ENCODE measurements at regions not wholly inside any gene's neighbourhood (a gene's known extent, or its start where the extent isn't known, plus 50 kb on each side); places are given as distances from the start of the nearest gene placed in this dataset.

DNA sequence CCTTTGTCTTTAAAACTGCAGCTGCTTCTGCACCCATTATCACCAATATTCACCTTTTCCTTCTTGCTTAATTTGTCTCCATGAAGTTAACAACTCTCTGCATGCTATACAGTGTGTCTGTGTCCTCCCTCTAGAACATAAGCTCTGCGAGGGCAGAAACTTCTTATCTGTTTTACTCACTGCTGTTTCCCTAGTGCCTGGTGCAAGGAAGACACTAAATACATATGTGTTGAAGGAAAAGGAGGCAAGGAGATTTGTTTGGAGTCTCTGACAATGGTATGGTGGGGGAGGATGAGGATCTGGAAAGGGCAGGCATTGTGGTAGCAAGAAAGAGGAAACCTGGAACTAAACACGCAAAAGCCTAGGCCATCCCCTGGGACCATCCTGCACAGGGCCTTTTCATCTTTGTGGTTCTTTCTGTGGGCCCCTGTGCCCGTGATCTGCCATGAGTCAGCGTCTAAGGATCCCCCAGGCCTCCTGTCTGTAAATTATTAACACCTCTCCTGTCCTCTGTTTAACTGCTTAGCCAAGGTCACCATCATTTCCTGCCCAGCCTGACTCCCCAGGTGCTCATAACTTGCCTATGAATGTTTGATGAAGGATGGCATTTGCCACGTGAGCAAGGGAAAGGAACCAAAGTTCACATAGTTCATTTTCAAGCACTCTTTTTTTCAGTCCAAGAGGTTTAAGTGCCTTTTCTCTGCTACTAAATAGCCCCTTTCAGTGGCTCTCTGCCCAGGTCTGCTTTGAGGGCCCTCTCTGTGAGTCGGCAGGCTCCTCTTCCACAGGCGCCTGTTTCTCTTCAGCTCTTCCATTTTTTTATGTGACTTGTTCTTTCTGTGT is 131.1 kb downstream of the RASSF10 start (continued):
- TF ChIP-seq ZNF292 (CRISPR knock-in tag; IDR thresholded peaks at IDR 0.05; ENCODE audit: borderline replicate concordance, low read depth) (peak; percentile 41; the same call in 1 of the 2 replicates), SIN3B (IDR thresholded peaks at IDR 0.05; ENCODE audit: low read length) (no peak), ZKSCAN1 (IDR thresholded peaks at IDR 0.05; ENCODE audit: low read length) (no peak), TOPORS (CRISPR knock-in tag; IDR thresholded peaks at IDR 0.05) (no peak), ZNF678 (CRISPR knock-in tag; IDR thresholded peaks at IDR 0.05) (no peak), RAD51 (IDR thresholded peaks at IDR 0.05; ENCODE audit: borderline replicate concordance) (peak; percentile 67), ZFP36L2 (CRISPR knock-in tag; IDR thresholded peaks at IDR 0.05) (no peak), PHF5A (CRISPR knock-in tag; IDR thresholded peaks at IDR 0.05; ENCODE audit: low read depth, unreplicated experiment) (no peak), RFX1 (IDR thresholded peaks at IDR 0.05) (no peak), MIER2 (CRISPR knock-in tag; IDR thresholded peaks at IDR 0.05) (peak; percentile 80), ZBTB38 (CRISPR knock-in tag; IDR thresholded peaks at IDR 0.05) (peak; percentile 48; the same call in 1 of the 2 replicates), ZFP41 (CRISPR knock-in tag; IDR thresholded peaks at IDR 0.05; ENCODE audit: borderline replicate concordance) (no peak), SKI (IDR thresholded peaks at IDR 0.05; ENCODE audit: partially characterized antibody) (peak; percentile 85), ZNF841 (CRISPR knock-in tag; IDR thresholded peaks at IDR 0.05; ENCODE audit: borderline replicate concordance) (no peak), JUN (CRISPR knock-in tag; IDR thresholded peaks at IDR 0.05) (peak; percentile 94), ZNF44 (CRISPR knock-in tag; IDR thresholded peaks at IDR 0.05) (no peak), ZNF790 (CRISPR knock-in tag; IDR thresholded peaks at IDR 0.05; ENCODE audit: borderline replicate concordance) (no peak), HHEX (CRISPR knock-in tag; IDR thresholded peaks at IDR 0.05) (peak; percentile 70), BCL6 (CRISPR knock-in tag; IDR thresholded peaks at IDR 0.05) (peak; percentile 80), ZNF768 (CRISPR knock-in tag; IDR thresholded peaks at IDR 0.05) (no peak), PAWR (CRISPR knock-in tag; IDR thresholded peaks at IDR 0.05; ENCODE audit: borderline replicate concordance) (no peak), ZNF773 (CRISPR knock-in tag; IDR thresholded peaks at IDR 0.05; ENCODE audit: borderline replicate concordance) (peak; percentile 23; the same call in 1 of the 2 replicates), ZNF572 (CRISPR knock-in tag; IDR thresholded peaks at IDR 0.05) (no peak)
- TF ChIP-seq, protein P1, sequence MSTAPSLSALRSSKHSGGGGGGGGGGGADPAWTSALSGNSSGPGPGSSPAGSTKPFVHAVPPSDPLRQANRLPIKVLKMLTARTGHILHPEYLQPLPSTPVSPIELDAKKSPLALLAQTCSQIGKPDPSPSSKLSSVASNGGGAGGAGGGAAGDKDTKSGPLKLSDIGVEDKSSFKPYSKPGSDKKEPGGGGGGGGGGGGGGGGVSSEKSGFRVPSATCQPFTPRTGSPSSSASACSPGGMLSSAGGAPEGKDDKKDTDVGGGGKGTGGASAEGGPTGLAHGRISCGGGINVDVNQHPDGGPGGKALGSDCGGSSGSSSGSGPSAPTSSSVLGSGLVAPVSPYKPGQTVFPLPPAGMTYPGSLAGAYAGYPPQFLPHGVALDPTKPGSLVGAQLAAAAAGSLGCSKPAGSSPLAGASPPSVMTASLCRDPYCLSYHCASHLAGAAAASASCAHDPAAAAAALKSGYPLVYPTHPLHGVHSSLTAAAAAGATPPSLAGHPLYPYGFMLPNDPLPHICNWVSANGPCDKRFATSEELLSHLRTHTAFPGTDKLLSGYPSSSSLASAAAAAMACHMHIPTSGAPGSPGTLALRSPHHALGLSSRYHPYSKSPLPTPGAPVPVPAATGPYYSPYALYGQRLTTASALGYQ (CRISPR knock-in tag; IDR thresholded peaks at IDR 0.05) = peak; percentile 94
- TF ChIP-seq, protein P2, sequence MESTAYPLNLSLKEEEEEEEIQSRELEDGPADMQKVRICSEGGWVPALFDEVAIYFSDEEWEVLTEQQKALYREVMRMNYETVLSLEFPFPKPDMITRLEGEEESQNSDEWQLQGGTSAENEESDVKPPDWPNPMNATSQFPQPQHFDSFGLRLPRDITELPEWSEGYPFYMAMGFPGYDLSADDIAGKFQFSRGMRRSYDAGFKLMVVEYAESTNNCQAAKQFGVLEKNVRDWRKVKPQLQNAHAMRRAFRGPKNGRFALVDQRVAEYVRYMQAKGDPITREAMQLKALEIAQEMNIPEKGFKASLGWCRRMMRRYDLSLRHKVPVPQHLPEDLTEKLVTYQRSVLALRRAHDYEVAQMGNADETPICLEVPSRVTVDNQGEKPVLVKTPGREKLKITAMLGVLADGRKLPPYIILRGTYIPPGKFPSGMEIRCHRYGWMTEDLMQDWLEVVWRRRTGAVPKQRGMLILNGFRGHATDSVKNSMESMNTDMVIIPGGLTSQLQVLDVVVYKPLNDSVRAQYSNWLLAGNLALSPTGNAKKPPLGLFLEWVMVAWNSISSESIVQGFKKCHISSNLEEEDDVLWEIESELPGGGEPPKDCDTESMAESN (CRISPR knock-in tag; conservative IDR thresholded peaks at IDR 0.05) = no peak; the same call in 1 of the 2 replicates

Measured in HepG2 (cell line).